HG03039 (cell line): ENCODE measurements at regions not wholly inside any gene's neighbourhood (a gene's known extent, or its start where the extent isn't known, plus 50 kb on each side); places are given as distances from the start of the nearest gene placed in this dataset.

ENCODE experiments used
- ATAC-seq: cut with Tn5 transposase; IDR thresholded peaks from one replicate; pipeline ENCODE4 v1.9.1; 2021; ENCODE audit warnings: mild to moderate bottlenecking, moderate library complexity; ENCODE audit not compliant: unreplicated experiment

DNA sequence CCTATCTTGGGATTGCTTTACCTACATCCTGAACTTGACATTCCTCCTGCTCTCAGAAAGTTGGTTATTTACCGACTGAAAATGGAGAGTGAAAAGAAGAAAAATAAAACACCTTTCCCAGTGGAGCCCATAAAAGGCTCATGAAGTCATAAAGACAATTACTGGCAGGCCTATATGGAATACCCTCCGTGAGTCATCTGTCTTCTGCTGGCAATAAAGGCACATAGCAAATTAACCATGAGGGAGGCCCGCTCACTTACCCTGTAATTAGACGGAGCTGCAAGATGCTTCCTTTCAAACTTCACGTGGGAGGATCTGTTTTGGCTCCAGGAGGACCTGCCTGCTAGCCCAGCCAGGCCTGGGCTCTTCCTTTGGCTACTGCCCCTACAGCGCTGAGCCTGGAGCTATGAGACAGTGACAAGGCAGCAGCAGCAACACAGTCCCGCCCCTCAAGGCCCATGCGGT is 540.4 kb downstream of the BUD13 start:
- ATAC-seq, result no peak

DNA sequence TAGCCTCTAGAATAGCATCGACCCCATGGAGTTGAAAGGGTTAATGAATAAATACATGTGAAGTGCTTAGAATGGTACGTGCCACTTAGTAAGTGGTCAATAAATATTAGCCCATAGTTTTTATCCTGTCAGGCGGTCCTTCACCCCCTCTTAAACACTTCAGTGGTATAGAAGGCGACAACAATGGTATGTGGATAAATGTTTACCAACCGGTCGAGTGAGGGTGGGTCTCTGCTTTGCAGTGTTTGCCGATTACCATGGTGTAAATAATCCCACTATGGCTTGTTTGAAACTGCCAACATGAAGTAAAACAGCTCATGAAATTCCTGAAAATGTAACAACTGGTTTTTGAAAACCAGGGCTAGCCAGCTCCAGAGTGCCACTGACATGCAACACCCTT is 541.2 kb downstream of the BUD13 start:
- ATAC-seq, result no peak

DNA sequence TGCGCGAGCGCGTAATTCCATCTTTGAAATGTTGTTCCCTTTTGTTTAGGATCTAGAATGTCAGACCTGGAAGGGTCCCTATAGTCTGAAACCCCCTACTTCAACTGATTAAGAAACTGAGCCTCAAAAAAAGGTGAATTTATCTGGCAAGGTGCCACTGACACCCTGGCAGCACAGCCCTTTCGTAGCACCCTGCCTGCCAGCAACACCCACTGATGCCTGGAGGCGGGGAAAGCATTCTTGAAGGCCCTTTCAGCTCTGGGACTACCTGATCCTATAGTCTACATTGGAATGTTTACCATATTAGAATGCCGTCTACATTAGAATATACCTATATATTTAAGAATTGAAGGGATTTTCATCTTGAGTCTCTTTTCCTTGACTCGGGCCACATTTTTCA is 542.3 kb downstream of the BUD13 start:
- no peak for ATAC-seq

DNA sequence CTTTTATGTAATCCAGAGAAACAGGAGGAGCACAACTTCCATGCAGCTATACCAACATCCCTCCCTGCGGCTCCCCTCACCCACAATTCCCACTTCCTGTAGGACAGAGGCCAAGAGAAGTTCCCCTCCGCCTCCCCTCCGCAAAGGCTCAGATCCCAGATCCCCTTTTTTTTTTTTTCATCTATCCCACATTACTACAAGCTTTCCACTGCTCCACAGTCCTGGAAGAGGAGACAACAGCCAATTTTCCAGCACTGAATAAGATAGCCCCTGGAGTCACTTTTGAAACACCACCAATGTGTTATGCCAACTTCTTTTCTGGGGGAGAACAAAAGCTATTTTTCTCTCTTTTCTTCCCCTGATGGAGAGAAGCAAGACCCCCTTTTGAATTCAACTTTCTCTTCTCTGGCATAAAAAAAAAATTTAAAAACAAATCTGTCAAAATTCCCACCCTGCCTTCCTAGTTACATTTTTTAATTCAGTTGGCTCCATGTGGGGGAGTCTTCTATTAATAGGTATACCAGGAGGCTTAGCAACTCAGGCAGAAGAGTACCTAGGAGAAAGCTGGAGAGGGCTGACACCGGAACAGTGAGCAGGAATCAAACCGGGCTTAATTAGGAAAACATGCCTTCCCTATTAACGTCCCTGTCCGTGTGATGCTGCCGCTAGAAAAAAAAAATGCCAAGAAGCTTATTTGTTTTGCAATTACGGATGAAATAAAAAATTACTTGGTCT is 543.4 kb downstream of the BUD13 start:
- ATAC-seq, result no peak

DNA sequence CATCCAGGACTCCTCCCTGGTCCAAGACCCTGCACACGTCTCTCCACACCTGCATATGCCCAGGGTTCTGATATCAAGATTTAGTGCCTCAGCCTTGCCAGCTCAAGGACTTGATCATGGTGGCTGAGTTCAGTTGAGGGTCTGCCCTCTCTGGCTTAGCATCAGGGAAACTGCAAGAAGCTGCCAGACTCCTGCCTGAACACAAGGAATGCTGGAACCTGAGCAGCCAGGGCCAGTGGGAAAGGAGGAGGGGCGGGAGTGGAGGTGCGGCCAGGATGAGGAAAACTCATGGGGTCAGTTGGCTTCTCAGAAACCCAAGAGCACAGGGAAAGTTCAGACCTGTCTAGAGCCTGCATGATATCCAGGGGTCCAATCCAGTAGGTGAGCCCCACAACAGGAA is 546.1 kb downstream of the BUD13 start:
- no peak for ATAC-seq

DNA sequence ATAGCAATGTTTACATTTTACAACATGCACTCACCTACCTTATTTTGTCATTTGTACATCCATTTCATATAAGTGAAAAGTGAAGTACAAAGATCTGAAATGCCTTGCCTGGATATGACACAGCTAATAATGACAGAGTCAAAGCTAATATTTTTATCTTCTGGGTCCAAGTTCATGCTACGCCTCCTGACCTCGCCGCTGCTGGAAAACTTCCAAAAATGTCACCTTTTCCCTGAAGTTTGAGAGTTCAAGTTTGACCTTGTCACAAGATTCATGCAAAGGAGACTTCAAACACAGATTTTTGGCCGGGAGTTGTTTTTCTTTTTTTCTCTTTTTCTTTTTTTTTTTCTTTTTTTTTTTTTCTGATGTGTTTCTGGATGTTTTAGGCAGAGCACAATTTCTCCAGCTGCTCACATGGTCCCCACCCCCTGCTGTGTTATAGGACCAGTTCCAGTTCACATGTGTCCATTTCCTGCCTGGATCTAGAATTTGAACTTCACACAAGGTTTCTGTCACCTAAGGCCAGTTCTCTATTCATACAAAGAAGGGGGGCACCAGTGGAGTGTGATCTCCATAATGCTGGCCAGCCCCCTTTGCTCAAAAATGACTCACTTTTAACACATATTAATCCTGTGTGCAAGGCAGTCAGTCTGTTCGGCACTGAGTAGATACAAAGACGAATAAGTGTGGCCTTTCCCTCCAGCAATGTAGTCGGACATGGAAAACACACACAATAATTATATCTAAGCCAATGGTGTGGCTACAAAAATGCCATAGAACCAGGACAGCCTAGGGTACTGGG is 546.8 kb downstream of the BUD13 start:
- ATAC-seq, result no peak

DNA sequence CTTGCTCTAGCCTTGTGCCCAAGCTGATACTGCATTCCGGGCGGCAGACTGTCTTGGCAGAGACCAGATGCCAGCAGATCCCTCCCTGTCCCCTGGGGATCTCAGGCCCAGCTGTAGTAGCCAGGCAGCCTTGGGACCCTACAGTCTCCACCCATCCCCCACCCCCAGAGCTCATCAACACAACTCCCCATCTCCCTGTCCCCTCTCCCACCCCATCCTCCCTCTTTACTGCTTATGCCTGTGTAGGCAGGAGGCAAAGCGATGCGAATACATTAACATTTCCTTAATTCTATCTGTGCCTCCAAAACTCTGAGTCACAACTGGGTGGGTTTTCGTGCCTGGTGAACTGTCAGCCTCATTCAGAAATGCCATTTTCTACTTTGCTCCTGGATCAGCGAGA is 547.6 kb downstream of the BUD13 start:
- ATAC-seq, result no peak

DNA sequence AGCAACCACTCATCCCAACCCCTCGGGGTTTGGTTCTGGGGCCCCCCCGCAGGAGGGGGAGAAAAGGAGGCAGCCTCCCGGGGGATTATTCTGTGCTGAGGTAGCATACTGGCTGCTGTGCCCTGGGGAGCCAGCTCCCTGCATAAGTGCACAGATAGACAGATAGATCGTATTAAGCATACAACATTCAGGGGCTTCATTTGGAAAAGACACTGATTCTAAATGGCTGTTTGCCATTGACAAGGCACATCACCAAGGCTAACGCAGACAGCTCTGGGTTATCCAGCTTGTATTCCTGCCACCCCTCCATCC is 547.9 kb downstream of the BUD13 start:
- no peak for ATAC-seq

DNA sequence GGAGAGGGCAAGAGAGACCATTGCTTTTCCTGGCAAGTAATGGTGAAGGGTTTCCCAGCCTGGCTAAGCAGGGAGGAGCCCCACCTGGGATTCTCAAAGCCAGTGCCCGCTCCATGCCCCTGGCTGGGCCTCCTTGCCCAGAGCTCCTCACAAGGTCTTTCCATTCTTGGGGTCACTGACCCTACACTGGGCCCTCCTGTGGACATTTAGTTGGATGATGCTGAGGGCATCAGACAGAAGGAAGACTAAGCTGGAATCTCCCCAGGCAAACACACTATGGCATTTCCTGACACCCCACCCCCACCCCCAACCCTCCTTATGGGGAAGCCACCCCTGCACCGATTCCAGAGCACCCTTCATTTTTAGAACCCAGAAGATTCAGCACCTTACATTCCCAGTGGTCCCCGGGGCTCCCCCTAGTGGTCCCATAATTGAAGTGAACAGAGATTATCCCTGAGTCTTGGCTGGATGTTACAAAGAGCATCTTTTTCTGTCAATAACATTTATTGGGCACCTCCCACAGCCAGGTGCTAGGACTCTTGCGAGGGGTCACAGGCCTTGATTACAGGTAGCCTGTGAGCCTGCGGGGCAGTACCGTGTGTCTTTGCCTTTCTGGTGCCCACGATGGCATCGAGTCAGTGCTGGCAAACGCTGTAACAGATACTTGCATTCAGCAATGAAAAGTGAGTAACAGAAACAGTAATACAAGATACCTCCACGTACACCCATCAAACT is 548.5 kb downstream of the BUD13 start:
- no peak for ATAC-seq

DNA sequence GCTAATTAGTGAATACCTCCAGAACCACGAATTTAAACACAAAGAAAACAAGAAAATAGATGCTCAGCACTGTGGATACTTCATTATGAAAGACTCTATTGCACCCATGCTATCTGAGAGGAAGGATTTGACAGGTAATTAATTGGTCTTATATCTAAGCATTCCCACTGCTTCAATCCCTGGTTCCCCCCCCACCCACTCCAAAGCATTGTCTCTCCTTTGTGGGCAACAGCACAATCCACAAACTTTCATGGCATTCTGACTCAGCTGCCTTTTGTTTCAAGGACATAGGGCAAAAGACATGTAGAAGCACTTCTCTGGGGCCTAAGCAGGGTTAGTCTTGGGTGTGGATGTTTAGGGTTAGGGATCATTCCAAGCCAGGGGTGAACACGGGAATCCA is 551.4 kb downstream of the BUD13 start:
- ATAC-seq, result no peak

DNA sequence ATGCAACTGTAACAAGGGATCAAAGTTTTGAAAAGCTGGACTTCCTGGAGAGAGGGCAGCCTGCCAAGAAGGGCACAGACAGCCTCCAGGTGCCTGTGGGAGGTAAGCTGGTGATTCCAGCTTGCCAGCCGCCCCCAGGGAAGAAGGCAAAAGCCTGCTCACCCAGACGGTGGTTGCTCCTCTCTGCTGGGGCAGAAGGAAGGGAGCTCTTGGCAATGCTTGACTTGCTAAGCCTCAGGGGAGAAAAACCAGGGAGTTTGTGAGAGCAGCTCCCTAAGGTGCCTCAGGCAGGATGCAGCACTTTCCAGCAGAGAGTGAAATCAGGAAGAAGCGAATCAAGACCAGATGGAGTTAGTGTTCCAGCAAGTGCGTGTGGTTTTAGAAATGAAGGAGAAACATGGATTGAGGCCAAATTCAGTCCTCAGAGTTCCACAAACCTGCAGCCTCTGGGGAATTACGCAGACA is 553.6 kb downstream of the BUD13 start:
- no peak for ATAC-seq

DNA sequence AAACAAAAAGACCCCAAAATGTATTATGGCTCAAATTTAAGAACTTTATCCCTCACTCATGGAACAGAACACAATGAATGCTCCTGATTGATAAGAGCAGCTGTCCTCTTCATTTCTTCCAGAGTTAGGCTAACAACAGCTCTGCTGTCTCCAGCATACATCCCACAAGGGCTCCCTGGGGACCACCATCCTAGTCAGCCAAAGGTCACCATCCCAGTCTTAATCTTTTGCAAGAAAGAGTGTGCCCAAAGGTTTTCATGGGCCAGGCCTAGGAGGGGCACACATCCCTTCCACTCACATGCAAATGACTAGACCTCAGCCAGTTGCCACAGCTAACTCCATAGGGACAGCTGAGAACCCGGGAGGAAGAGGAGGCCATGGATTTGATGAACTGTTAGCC is 555.3 kb downstream of the BUD13 start:
- ATAC-seq, result no peak

DNA sequence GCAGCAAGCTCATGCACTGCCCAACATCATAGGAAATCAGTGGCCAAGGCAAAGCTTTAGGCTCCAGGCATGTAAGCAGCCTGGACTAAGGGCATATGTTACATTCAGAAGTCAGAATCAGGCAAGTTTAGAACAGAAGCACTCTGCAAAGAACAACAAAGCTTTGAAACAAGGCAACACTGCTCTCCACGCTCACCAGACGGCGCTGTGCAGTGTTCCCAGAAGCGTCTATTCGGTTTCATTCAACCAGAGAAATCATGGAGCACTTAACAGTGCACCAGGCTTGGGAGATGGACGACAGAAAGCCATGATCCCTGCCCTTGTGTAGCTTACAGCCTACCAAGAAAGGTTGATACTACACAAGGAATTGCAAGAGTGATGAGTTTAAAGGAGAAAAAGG is 555.8 kb downstream of the BUD13 start:
- no peak for ATAC-seq

DNA sequence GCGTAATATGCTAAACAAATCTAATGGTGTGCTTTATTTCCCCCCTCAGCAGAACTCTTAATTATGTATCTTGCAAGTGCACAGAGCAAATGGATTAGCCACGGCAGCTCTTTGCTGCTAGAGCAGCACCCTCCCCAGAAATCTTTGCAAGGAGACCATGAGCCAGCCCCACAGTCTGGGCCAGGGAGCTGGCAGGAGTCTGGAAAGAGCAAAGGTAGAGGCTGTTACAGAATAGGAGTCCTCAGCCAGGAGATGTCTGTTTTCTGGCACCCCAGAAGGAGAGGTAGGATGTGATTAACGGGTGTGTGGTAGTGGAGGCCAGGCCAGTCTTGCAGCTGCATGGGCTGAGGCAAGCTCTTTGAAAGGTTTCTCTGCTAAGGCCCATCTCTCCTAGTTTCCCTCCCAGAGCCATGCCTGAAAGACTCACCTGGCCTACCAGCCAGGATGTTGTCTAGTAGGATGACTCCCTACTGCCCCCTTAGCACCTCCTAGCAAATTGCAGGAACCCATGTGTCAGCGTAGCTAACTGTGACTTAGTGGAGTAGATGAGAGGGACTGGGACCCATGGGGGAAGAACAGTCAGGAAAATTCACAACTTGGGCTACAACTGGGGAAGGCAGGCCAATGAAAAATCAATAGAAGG is 557.2 kb downstream of the BUD13 start:
- no peak for ATAC-seq

DNA sequence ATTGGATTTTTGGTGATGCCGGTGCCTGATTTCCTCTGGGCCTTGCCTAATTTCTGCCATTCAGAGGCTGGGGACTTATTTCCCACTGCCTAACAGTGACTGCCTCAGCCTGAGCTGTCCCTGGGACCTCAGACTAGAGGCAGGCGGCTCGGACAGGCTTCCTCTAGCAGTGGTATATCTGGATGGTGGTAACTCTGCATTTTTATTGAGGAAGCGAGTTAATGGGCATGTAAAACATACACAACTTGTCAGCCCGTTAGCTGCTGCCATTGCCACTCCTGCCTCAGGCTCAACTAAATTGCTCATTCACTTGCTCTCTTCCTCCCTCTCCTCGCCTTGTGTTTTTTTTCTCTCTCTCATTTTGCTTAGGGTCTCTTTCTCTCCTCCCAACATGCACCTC is 561.6 kb downstream of the BUD13 start:
- ATAC-seq, result no peak

DNA sequence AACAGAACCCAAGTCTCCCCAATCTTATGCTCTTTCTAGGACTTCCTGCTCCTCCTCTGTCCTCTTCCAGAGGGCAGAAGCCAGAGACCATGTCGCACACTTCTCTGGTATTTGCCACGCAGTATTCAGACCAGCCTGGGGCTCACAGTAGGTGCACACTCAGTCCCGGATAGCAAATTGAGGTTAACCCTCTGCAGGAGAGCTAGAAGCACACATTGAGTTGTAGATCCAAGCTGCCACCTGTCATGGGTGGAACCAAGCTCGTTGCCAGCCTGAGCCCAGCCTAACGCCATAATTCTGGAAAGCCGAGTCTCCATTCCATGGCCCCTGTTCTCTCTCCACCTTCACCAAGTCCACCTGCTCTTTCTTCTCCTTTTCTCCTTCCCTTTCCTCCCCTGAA is 562.1 kb downstream of the BUD13 start:
- ATAC-seq, result no peak

DNA sequence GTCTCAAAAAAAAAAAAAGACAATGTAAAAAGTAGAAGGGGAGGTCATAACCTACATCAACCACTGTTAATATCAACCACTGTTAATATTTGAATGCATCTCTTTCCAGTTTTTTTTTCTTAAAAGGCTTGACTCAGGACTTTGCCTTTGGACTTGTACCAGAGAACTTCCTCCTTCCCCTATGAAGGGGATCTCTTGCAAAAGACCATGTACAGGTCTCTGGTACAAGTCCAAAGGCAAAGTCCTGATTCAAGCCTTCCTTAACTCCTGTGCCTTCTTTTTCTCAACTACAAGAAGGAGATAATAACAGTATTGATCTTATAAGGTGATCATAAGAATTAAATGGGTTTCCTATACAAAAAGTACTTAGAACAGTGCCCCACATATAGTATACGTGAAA is 563.5 kb downstream of the BUD13 start:
- no peak for ATAC-seq

DNA sequence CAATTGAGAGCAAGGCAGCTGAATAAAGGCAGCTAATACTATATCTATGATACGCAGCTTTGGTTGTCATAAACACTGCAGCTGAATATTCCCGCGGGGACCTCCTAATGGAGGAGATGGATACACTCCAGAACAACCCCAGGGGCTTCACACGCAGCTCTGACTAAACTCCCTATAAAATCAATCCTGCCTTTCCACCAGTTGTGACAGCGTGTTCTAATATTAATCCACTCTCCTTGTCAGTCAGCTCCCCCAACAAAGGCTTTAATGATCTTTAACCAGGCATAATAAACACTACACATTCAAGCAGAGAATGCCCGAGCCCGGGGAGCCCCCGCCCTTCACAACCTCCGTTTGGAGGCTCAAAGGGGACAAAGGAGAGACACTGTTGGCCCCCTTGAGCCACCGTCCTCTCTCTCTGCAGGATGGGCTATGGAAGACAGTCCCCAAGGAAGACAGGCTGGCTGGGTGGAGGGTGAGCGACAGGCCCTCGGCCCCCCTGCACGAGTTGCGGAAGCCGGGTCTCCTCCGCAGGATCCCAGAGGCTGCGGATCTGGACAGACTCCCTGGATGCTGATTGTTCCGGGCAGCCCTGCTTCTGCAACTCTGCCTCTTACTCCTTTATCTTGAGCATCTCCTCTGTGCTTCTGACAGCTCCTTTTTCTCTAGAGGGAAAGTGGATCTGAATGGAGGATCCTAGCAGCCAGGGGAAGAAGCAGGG is 565.2 kb downstream of the BUD13 start:
- ATAC-seq, result no peak

DNA sequence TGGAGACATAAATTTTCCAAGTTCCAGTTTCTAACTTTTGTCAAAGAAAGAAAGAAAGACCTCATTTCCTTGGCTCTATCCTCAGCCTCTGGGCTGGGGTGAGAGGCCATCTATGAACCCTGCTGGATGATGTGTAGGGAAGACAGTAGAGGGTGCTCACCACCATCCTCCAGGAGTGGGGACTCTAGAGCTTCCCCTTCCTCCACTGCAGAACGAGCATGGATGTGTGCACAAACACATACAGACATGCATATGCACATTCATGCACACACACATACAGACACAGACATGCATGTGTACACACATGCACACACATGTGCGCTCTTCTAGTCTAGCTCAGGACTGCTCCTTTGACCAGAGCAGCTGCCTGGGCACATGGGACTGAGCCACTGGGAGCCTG is 565.8 kb downstream of the BUD13 start:
- ATAC-seq, result no peak

DNA sequence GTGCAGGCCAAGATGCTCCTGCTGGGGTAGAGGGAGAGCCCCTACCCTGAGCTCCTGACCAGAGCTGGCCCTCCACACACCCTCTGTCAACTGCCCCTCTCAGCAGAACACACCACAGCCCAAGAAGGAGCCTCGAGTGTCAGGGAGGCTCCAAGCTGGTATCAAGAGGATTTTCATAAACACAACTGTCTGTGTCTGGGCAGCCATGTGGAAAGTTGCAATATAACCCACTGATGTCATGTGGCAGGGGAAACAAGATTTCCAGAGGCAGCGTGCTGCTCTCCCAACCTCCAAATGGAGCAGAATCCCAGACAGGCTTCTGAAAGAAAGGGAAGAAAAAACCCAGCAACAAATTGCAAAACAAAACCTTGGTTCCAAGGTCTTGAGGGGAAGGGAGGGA is 569.9 kb downstream of the BUD13 start:
- ATAC-seq, result no peak

DNA sequence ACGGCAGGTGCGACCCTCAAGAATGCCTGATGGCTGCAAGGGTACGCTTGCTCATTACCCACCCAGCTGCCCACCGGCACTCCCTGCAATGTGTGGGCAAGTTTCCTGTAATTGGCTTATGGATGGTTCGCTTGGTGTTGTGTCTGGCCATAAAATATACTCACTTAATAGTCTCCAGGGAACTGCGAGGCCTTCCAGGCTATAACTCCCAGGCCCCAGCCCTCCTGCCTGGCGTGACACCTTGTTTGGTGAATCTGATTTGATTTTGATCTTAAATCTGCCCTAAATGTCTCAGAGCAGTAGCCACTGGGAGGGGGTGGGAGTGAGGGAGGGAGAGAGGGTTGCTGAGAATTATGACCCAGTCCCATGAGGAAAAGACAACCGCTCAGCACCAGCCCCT is 572.2 kb downstream of the BUD13 start:
- no peak for ATAC-seq
